ENCODE measurements at regions not wholly inside any gene's neighbourhood (a gene's known extent, or its start where the extent isn't known, plus 50 kb on each side); places are given as distances from the start of the nearest gene placed in this dataset.

DNA sequence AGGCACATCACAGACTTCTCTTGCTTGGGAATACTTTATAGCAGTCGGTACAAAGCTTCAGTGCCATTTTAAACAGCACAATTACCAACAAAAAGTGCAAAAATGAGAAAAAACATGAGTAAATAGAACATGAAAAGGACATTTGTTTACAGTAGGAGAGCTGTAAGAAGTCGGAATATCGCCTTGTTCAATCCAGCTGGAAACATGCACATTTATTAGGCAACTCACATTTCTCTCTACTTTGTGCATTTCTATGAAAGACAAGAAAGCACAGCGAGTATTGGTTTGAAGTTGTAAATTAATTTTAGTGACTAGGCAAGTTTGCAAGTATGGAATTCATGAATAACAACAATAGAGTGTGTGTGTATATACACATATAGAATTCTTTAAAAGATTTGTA, 484.7 kb downstream of the DACH1 start:
- no peaks in the 10 kb centered on the region for H3K27me3 ChIP-seq (ENCODE audit: insufficient read depth, low read length, poor library complexity, severe bottlenecking)
- no peaks in the 10 kb centered on the region for H3F3A ChIP-seq (ENCODE audit: low read depth)
- no peak overlapping the region for H3K4me2 ChIP-seq (ENCODE audit: low read depth, low read length, poor library complexity, severe bottlenecking)
- no peaks in the 10 kb centered on the region for H4K20me1 ChIP-seq (ENCODE audit: insufficient read depth, low read length, poor library complexity, severe bottlenecking)
- H3K9me2 ChIP-seq (replicated peaks; ENCODE audit: low read depth, low read length), result no peaks in the 10 kb centered on the region
- no peaks in the 10 kb centered on the region for H3K36me3 ChIP-seq (ENCODE audit: insufficient read depth, low read length)
- no peak overlapping the region for H3K9ac ChIP-seq (ENCODE audit: low read depth, low read length, poor library complexity, severe bottlenecking)
- no peak overlapping the region for H2AFZ ChIP-seq (ENCODE audit: low read length)
- H3K79me2 ChIP-seq (ENCODE audit: insufficient read depth, low read length), result no peaks in the 10 kb centered on the region
- no peak overlapping the region for H3K4me3 ChIP-seq (ENCODE audit: low read length, poor library complexity, severe bottlenecking)
- H3K9me3 ChIP-seq (ENCODE audit: insufficient read depth, low read depth, low read length), result no peaks in the 10 kb centered on the region
- no peak for TF ChIP-seq EZH2phosphoT487 (IDR thresholded peaks at IDR 0.05; ENCODE audit: borderline replicate concordance)
- TF ChIP-seq, protein P1, sequence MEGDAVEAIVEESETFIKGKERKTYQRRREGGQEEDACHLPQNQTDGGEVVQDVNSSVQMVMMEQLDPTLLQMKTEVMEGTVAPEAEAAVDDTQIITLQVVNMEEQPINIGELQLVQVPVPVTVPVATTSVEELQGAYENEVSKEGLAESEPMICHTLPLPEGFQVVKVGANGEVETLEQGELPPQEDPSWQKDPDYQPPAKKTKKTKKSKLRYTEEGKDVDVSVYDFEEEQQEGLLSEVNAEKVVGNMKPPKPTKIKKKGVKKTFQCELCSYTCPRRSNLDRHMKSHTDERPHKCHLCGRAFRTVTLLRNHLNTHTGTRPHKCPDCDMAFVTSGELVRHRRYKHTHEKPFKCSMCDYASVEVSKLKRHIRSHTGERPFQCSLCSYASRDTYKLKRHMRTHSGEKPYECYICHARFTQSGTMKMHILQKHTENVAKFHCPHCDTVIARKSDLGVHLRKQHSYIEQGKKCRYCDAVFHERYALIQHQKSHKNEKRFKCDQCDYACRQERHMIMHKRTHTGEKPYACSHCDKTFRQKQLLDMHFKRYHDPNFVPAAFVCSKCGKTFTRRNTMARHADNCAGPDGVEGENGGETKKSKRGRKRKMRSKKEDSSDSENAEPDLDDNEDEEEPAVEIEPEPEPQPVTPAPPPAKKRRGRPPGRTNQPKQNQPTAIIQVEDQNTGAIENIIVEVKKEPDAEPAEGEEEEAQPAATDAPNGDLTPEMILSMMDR (conservative IDR thresholded peaks at IDR 0.05; ENCODE audit: low read length), result no peak
- H3K4me1 ChIP-seq (ENCODE audit: insufficient read depth, low read length, poor library complexity, severe bottlenecking), result no peaks in the 10 kb centered on the region

DNA sequence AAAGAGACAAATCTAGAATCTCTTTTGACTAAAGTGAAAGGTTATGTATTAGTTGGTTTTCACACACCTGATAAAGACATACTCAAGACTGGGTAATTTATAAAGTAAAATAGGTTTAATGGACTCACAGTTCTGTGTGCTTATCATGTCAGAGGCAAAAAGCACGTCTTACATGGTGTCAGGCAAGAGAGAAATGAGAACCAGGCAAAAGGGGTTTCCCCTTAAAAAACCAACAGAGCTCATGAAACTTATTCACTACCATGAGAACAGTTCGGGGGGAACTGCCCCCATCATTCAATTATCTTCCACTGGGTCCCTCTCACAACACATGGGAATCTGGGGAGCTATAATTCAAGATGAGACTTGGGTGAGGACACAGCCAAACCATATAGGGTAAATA, 486.8 kb downstream of the DACH1 start:
- Histone ChIP-seq H4K20me1 (ENCODE audit: insufficient read depth, low read length, poor library complexity, severe bottlenecking) (no peaks in the 10 kb centered on the region), H3K36me3 (ENCODE audit: insufficient read depth, low read length) (no peaks in the 10 kb centered on the region), H3F3A (ENCODE audit: low read depth) (no peaks in the 10 kb centered on the region), H3K9me3 (ENCODE audit: insufficient read depth, low read depth, low read length) (no peaks in the 10 kb centered on the region), H3K9me2 (replicated peaks; ENCODE audit: low read depth, low read length) (no peaks in the 10 kb centered on the region), H3K9ac (ENCODE audit: low read depth, low read length, poor library complexity, severe bottlenecking) (no peak overlapping the region), H3K4me3 (ENCODE audit: low read length, poor library complexity, severe bottlenecking) (no peak overlapping the region), H3K27me3 (ENCODE audit: insufficient read depth, low read length, poor library complexity, severe bottlenecking) (no peaks in the 10 kb centered on the region), H2AFZ (ENCODE audit: low read length) (no peak overlapping the region), H3K79me2 (ENCODE audit: insufficient read depth, low read length) (no peaks in the 10 kb centered on the region), H3K4me1 (ENCODE audit: insufficient read depth, low read length, poor library complexity, severe bottlenecking) (no peaks in the 10 kb centered on the region), H3K4me2 (ENCODE audit: low read depth, low read length, poor library complexity, severe bottlenecking) (no peak overlapping the region)
- TF ChIP-seq, protein P1 (conservative IDR thresholded peaks at IDR 0.05; ENCODE audit: low read length), result no peak
- no peak for TF ChIP-seq EZH2phosphoT487 (IDR thresholded peaks at IDR 0.05; ENCODE audit: borderline replicate concordance)

DNA sequence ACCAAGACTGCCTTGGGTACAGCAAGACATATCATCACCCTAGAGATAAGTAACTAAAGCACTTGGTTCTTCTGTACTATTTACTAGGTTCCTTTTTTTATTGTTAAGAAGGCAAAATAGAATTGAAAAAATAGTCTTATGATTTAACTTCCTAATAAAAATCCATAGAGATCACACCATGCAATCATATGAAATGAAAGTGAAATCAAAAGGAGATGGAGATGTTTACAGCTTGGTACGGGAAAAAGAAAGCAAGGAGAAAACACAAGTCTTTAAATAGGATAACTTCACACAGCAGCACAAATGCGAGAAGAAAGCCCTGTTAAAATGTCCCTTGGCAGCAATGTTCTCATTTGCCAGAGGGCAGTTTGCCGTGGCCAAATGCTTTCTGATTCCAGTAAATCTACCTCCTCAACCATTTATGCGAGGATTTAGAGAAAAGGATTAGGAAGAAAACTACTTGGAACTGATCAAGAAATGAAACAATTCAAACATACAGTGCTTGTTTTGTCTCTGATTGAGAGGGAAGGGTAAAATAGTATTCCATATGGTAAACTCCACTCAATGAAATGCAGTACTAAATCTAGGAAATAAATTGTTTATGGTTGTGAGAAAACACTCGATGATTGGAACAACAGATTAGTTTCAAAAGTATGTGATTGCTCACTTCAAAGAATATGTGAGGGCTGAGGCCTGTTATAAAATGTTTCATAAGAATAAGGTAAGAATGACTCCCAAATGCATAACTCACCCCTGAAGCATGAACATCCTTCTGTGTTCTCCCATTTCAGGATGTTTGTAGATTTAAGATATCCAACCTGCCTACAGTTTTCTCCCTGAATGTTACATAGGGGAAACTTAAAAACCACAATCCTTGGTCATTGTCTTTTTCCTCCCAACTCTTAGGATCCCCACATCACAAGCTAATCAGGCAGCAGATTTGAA, 487.8 kb downstream of the DACH1 start:
- H3K27me3 ChIP-seq (ENCODE audit: insufficient read depth, low read length, poor library complexity, severe bottlenecking), result no peaks in the 10 kb centered on the region
- H3F3A ChIP-seq (ENCODE audit: low read depth), result no peaks in the 10 kb centered on the region
- H3K9ac ChIP-seq (ENCODE audit: low read depth, low read length, poor library complexity, severe bottlenecking), result no peak overlapping the region
- H3K79me2 ChIP-seq (ENCODE audit: insufficient read depth, low read length), result no peaks in the 10 kb centered on the region
- H3K9me3 ChIP-seq (ENCODE audit: insufficient read depth, low read depth, low read length), result no peaks in the 10 kb centered on the region
- peak overlapping the region; percentile 13; the same call in 1 of the 2 replicates for H2AFZ ChIP-seq (ENCODE audit: low read length)
- no peak overlapping the region for H3K4me2 ChIP-seq (ENCODE audit: low read depth, low read length, poor library complexity, severe bottlenecking)
- TF ChIP-seq EZH2phosphoT487 (IDR thresholded peaks at IDR 0.05; ENCODE audit: borderline replicate concordance), result no peak
- TF ChIP-seq, protein P1 (conservative IDR thresholded peaks at IDR 0.05; ENCODE audit: low read length), result no peak
- no peaks in the 10 kb centered on the region for H3K9me2 ChIP-seq (replicated peaks; ENCODE audit: low read depth, low read length)
- H3K36me3 ChIP-seq (ENCODE audit: insufficient read depth, low read length), result no peaks in the 10 kb centered on the region
- H4K20me1 ChIP-seq (ENCODE audit: insufficient read depth, low read length, poor library complexity, severe bottlenecking), result no peaks in the 10 kb centered on the region
- no peaks in the 10 kb centered on the region for H3K4me1 ChIP-seq (ENCODE audit: insufficient read depth, low read length, poor library complexity, severe bottlenecking)
- no peak overlapping the region for H3K4me3 ChIP-seq (ENCODE audit: low read length, poor library complexity, severe bottlenecking)

All from Loucy (cell line).